ENCODE measurements at regions not wholly inside any gene's neighbourhood (a gene's known extent, or its start where the extent isn't known, plus 50 kb on each side); places are given as distances from the start of the nearest gene placed in this dataset.

GRCh38 chr20:60097285-60097684 lies 139.1 kb downstream of the CDH26 start:
- H3K4me3 ChIP-seq (replicated peaks; ENCODE audit: insufficient read depth, low read length), result no peak overlapping the region

GRCh38 chr20:60100780-60101179 lies 142.6 kb downstream of the CDH26 start:
- no peaks in the 10 kb centered on the region for H3K27me3 ChIP-seq (ENCODE audit: insufficient read depth, poor library complexity, severe bottlenecking)
- H3K27ac ChIP-seq (replicated peaks), result peak overlapping the region; percentile 63
- H3K4me3 ChIP-seq (replicated peaks; ENCODE audit: insufficient read depth, low read length), result no peak overlapping the region
- DNase-seq (ENCODE audit: low read depth in 1 of 2, low spot score in 1 of 2), result no peak
- no peak for TF ChIP-seq CTCF (IDR thresholded peaks at IDR 0.05; ENCODE audit: insufficient read depth, low read length)

More at GRCh38 chr20:60097285-60097684, 139.1 kb downstream of the CDH26 start:
- TF ChIP-seq CTCF (IDR thresholded peaks at IDR 0.05; ENCODE audit: insufficient read depth, low read length) (no peak), POLR2AphosphoS5 (IDR thresholded peaks at IDR 0.05; ENCODE audit: low read depth) (no peak), GABPA (IDR thresholded peaks at IDR 0.05; ENCODE audit: low read depth) (no peak), SPI1 (IDR thresholded peaks at IDR 0.05; ENCODE audit: borderline replicate concordance, low read depth) (peak; percentile 41; the same call in 1 of the 2 replicates)
- H3K27me3 ChIP-seq (ENCODE audit: insufficient read depth, poor library complexity, severe bottlenecking), result no peaks in the 10 kb centered on the region
- peak overlapping the region; percentile 21 for H3K27ac ChIP-seq (replicated peaks)
- DNase-seq (ENCODE audit: low read depth in 1 of 2, low spot score in 1 of 2), result peak in 1 of 2 experiments; percentile 89

GRCh38 chr20:60101201-60101890 lies 143.1 kb downstream of the CDH26 start:
- Histone ChIP-seq H3K27me3 (ENCODE audit: insufficient read depth, poor library complexity, severe bottlenecking) (no peaks in the 10 kb centered on the region), H3K27ac (replicated peaks) (peak overlapping the region; percentile 63), H3K4me3 (replicated peaks; ENCODE audit: insufficient read depth, low read length) (no peak overlapping the region)
- no peak for DNase-seq (ENCODE audit: low read depth in 1 of 2, low spot score in 1 of 2)
- TF ChIP-seq, protein P1, sequence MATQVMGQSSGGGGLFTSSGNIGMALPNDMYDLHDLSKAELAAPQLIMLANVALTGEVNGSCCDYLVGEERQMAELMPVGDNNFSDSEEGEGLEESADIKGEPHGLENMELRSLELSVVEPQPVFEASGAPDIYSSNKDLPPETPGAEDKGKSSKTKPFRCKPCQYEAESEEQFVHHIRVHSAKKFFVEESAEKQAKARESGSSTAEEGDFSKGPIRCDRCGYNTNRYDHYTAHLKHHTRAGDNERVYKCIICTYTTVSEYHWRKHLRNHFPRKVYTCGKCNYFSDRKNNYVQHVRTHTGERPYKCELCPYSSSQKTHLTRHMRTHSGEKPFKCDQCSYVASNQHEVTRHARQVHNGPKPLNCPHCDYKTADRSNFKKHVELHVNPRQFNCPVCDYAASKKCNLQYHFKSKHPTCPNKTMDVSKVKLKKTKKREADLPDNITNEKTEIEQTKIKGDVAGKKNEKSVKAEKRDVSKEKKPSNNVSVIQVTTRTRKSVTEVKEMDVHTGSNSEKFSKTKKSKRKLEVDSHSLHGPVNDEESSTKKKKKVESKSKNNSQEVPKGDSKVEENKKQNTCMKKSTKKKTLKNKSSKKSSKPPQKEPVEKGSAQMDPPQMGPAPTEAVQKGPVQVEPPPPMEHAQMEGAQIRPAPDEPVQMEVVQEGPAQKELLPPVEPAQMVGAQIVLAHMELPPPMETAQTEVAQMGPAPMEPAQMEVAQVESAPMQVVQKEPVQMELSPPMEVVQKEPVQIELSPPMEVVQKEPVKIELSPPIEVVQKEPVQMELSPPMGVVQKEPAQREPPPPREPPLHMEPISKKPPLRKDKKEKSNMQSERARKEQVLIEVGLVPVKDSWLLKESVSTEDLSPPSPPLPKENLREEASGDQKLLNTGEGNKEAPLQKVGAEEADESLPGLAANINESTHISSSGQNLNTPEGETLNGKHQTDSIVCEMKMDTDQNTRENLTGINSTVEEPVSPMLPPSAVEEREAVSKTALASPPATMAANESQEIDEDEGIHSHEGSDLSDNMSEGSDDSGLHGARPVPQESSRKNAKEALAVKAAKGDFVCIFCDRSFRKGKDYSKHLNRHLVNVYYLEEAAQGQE (IDR thresholded peaks at IDR 0.05; ENCODE audit: insufficient replicate concordance, low read depth), result no peak
- TF ChIP-seq CTCF (IDR thresholded peaks at IDR 0.05; ENCODE audit: insufficient read depth, low read length) (no peak), SPI1 (IDR thresholded peaks at IDR 0.05; ENCODE audit: borderline replicate concordance, low read depth) (no peak), POLR2AphosphoS5 (IDR thresholded peaks at IDR 0.05; ENCODE audit: low read depth) (no peak), GABPA (IDR thresholded peaks at IDR 0.05; ENCODE audit: low read depth) (no peak)

DNA sequence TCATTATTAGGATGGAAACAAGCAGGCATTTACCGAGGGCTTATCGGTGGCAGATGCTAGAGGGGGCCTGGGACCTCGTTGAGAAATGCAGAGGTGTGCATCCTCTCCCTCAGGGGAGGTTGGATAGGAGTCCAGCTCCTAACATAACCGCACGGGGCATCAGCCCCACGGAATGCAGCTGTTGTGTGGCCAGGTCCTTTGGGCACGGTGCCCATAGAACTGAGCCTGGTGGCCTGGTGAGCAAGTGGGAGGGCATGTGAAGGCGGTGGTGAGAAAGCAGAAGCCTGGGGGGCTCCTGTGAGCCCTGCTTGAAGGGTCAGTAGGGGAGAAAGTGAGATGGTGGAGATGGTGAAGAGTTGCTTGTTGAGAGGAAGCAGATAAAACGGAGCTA lies 143.7 kb downstream of the CDH26 start:
- no peak for DNase-seq (ENCODE audit: low read depth in 1 of 2, low spot score in 1 of 2)
- H3K27ac ChIP-seq (replicated peaks), result peak overlapping the region; percentile 63
- H3K4me3 ChIP-seq (replicated peaks; ENCODE audit: insufficient read depth, low read length), result no peak overlapping the region
- H3K27me3 ChIP-seq (ENCODE audit: insufficient read depth, poor library complexity, severe bottlenecking), result no peaks in the 10 kb centered on the region
- no peak for TF ChIP-seq CTCF (IDR thresholded peaks at IDR 0.05; ENCODE audit: insufficient read depth, low read length)

All from HL-60 (cell line).